ENCODE measurements at regions not wholly inside any gene's neighbourhood (a gene's known extent, or its start where the extent isn't known, plus 50 kb on each side); places are given as distances from the start of the nearest gene placed in this dataset.
"Not testable (repeated sequence)": the region's sequence is repeated elsewhere in the genome, so short reads cannot be mapped to it uniquely, and the experiment has no call there.

DNA sequence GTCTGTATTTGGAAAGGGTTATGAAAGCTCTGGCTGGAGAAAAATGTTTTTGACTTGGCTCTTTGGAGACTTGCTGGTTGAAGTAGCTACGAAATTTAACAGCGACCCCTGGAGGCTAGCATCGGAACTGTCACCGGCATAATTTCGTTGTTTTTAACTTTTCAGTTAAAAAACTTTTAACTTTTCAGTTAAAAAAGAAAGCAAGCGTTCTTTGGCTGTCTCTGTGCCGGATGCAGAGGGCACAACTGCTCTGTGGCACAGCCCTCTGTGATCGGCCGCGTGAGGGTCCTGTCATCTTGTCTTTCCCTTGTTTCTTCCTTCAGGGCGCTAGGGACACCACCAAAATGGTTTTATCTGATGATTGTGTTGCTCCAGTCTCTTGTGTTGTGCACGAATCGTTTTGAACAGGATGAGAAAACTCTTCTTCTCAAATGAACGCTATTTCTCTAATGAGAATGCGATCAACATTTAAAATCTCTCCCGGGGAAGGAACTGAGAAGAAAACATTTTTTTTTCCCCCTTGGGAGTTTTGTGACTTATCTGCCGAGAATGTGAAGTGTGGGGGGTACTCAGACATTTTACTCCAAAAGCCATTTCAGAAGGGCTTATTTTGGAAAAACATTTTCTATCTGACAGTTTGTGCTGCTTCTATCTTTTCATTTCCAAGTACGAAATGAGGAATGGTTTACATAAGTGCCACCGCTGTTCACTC is 57.1 kb downstream of the ADCYAP1 start:
- peaks cover 8% of the 10 kb centered on the region for H3K4me1 Mint-ChIP-seq
- H3K27me3 Mint-ChIP-seq = peaks cover 18% of the 10 kb centered on the region
- no peak overlapping the region for H3K4me3 Mint-ChIP-seq

GRCh38 chr18:963276-963675 is 58.6 kb downstream of the ADCYAP1 start:
- Mint-ChIP-seq H3K27ac (no peak overlapping the region), H3K9me3 (no peaks in the 10 kb centered on the region), H3K36me3 (no peaks in the 10 kb centered on the region), H3K27me3 (peaks cover 14% of the 10 kb centered on the region), H3K4me1 (peaks cover 8% of the 10 kb centered on the region), H3K4me3 (no peak overlapping the region)

More for the DNA sequence above, 57.1 kb downstream of the ADCYAP1 start:
- Mint-ChIP-seq H3K9me3 (no peaks in the 10 kb centered on the region), H3K36me3 (no peaks in the 10 kb centered on the region), H3K27ac (no peak overlapping the region)

DNA sequence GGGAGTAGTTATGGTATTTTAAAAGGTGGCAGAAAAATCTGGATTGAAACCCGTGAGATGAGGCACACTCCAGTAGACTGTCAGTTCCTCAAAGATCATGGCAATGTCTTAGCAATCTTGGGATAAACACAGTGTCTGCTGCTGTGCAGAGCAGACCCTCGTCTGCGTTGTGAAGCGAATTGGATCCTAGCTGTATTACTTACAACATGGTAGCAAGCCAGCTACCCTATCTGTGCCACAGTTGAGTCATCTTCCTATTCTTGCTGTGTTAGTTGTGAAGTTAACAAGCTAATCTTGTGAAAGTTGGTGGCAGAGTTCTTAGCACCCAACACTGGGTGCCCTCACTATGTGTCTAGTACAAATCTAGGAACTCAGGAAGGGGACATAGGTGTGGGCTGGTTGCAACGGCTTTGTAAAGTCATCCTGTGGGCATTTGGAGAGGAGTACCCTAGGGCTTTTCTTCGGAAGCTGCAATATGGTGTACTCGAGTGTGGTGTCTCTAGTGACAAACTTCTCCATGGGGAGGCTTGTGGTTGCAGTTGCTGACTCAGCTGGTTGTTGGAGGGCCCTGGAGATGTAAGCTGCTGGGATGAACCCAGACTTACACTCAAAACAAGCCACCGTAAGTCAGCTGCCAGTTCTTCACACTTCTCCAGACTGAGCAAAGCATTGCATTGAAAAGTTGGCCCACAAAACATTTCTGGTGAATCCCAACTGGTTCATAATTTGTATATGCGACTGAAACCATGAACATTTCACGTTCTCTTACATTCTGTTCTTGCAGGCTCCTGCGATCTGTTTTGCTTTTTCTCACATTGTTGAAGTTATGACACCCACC is 61.5 kb downstream of the ADCYAP1 start:
- no peaks in the 10 kb centered on the region for H3K36me3 Mint-ChIP-seq
- H3K27ac Mint-ChIP-seq = no peak overlapping the region
- H3K4me1 Mint-ChIP-seq = peaks cover 8% of the 10 kb centered on the region

DNA sequence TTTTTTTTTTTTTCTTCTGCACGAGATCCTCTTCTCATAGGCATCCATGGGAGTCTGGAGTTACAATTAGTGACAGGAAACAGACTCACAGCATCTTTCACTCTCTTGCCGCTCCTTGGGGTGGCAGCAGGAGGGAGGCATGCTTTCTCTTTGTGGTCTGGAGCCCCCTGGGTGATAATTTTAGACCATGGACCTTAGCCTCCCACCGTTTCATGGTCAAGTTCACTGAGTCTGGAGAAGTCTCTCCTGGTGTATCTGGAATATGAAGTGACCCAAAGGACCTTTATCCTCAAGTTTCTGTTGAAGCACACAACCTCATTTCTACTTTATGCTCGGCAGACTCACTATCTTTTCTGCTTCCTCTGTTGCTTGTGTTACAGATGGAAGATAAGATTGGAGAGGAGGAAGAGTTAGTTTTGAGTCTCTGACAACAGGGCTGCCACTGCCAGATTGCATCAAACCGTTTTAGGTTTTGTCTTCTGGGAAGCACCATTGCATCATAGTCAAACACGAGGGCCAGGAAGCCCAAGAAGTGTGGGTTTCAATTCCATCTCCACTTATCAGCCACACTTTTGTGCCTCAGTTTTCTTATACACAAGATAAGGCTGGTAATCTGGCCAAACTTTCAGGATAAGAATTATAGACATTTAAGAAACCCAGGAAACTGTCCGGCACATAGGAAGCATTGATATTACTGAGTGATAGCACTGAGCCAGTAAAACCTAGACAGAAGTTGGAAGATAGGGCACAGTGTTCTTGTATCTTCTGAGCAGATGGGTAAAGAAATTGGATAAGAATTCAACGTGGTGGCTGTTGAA is 62.3 kb downstream of the ADCYAP1 start:
- H3K4me1 Mint-ChIP-seq = peaks cover under 1% of the 10 kb centered on the region
- H3K27me3 Mint-ChIP-seq = peaks cover 4% of the 10 kb centered on the region
- no peaks in the 10 kb centered on the region for H3K36me3 Mint-ChIP-seq
- H3K9me3 Mint-ChIP-seq = no peaks in the 10 kb centered on the region
- H3K27ac Mint-ChIP-seq = no peak overlapping the region
- no peak overlapping the region for H3K4me3 Mint-ChIP-seq

More for the DNA sequence above, 61.5 kb downstream of the ADCYAP1 start:
- no peak overlapping the region for H3K4me3 Mint-ChIP-seq
- H3K9me3 Mint-ChIP-seq = no peaks in the 10 kb centered on the region
- peaks cover 9% of the 10 kb centered on the region for H3K27me3 Mint-ChIP-seq

DNA sequence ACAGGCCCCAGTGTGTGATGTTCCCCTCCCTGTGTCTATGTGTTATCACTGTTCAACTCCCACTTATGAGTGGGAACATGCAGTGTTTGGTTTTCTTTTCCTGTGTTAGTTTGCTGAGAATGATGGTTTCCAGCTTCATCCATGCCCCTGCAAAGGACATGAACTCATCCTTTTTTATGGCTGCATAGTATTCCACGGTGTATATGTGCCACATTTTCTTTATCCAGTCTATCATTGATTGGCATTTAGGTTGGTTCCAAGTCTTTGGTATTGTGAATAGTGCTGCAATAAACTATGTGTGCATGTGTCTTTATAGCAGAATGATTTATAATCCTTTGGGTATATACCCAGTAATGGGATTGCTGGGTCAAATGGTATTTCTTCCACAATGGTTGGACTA is 64.2 kb downstream of the ADCYAP1 start:
- not testable (repeated sequence) for H3K27me3 Mint-ChIP-seq, H3K4me1 Mint-ChIP-seq, H3K36me3 Mint-ChIP-seq, H3K27ac Mint-ChIP-seq, H3K4me3 Mint-ChIP-seq, H3K9me3 Mint-ChIP-seq

DNA sequence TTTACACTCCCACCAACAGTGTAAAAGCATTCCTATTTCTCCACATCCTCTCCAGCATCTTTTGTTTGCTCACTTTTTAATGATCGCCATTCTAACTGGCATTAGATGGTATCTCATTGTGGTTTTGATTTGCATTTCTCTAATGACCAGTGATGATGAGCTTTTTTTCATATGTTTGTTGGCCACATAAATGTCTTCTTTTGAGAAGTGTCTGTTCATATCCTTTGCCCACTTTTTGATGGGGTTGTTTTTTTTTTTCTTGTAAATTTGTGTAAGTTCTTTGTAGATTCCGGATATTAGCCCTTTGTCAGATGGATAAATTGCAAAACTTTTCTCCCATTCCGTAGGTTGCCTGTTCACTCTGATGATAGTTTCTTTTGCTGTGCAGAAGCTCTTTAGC is 64.6 kb downstream of the ADCYAP1 start:
- not testable (repeated sequence) for H3K4me3 Mint-ChIP-seq, H3K27me3 Mint-ChIP-seq, H3K27ac Mint-ChIP-seq, H3K9me3 Mint-ChIP-seq, H3K4me1 Mint-ChIP-seq, H3K36me3 Mint-ChIP-seq

GRCh38 chr18:974606-975005 is 69.9 kb downstream of the ADCYAP1 start:
- not testable (repeated sequence) for H3K27me3 Mint-ChIP-seq, H3K27ac Mint-ChIP-seq, H3K4me3 Mint-ChIP-seq, H3K36me3 Mint-ChIP-seq, H3K9me3 Mint-ChIP-seq, H3K4me1 Mint-ChIP-seq

DNA sequence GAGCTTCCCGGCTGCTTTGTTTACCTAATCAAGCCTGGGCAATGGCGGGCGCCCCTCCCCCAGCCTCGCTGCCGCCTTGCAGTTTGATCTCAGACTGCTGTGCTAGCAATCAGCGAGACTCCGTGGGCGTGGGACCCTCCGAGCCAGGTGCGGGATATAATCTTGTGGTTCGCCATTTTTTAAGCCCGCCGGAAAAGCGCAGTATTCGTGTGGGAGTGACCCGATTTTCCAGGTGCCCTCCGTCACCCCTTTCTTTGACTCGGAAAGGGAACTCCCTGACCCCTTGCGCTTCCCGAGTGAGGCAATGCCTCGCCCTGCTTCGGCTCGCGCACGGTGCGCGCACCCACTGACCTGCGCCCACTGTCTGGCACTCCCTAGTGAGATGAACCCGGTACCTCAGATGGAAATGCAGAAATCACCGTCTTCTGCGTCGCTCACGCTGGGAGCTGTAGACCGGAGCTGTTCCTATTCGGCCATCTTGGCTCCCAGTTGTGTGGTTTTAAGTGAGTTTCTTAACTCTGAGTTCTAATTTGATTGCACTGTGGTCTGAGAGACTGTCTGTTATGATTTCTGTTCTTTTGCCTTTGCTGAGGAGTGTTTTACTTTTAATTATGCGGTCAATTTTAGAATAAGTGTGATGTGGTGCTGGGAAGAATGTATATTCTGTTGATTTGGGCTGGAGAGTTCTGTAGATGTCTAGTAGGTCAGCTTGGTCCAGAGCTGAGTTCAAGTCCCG is 71.9 kb downstream of the ADCYAP1 start:
- H3K27ac Mint-ChIP-seq, H3K4me3 Mint-ChIP-seq, H3K27me3 Mint-ChIP-seq, H3K36me3 Mint-ChIP-seq, H3K9me3 Mint-ChIP-seq, H3K4me1 Mint-ChIP-seq: not testable (repeated sequence)

- not testable (repeated sequence) for H3K9me3 Mint-ChIP-seq, H3K27me3 Mint-ChIP-seq
These were observed 72.7 kb downstream of the ADCYAP1 start for GRCh38 chr18:977327-977726.

GRCh38 chr18:977732-978131 is 73.1 kb downstream of the ADCYAP1 start:
- H3K4me1 Mint-ChIP-seq, H3K36me3 Mint-ChIP-seq, H3K27ac Mint-ChIP-seq, H3K27me3 Mint-ChIP-seq, H3K4me3 Mint-ChIP-seq, H3K9me3 Mint-ChIP-seq: not testable (repeated sequence)

More at GRCh38 chr18:977327-977726, 72.7 kb downstream of the ADCYAP1 start:
- H3K36me3 Mint-ChIP-seq, H3K4me3 Mint-ChIP-seq, H3K4me1 Mint-ChIP-seq, H3K27ac Mint-ChIP-seq: not testable (repeated sequence)

- no peak overlapping the region for H3K4me3 Mint-ChIP-seq
- no peaks in the 10 kb centered on the region for H3K4me1 Mint-ChIP-seq
- peaks cover 4% of the 10 kb centered on the region for H3K27me3 Mint-ChIP-seq
- peaks cover 8% of the 10 kb centered on the region for H3K9me3 Mint-ChIP-seq
- no peaks in the 10 kb centered on the region for H3K36me3 Mint-ChIP-seq
- H3K27ac Mint-ChIP-seq = no peak overlapping the region
These were observed 75.9 kb downstream of the ADCYAP1 start for GRCh38 chr18:980586-980985.

GRCh38 chr18:984004-984403 is 79.3 kb downstream of the ADCYAP1 start:
- no peak overlapping the region for H3K4me3 Mint-ChIP-seq
- no peaks in the 10 kb centered on the region for H3K4me1 Mint-ChIP-seq
- peaks cover 4% of the 10 kb centered on the region for H3K27me3 Mint-ChIP-seq
- H3K36me3 Mint-ChIP-seq = no peaks in the 10 kb centered on the region
- H3K27ac Mint-ChIP-seq = no peak overlapping the region
- H3K9me3 Mint-ChIP-seq = no peaks in the 10 kb centered on the region

GRCh38 chr18:985212-985661 is 80.6 kb downstream of the ADCYAP1 start:
- Mint-ChIP-seq H3K9me3 (no peaks in the 10 kb centered on the region), H3K27ac (no peak overlapping the region), H3K4me1 (no peaks in the 10 kb centered on the region), H3K36me3 (no peaks in the 10 kb centered on the region), H3K27me3 (peaks cover 5% of the 10 kb centered on the region), H3K4me3 (no peak overlapping the region)

- Mint-ChIP-seq H3K9me3 (no peaks in the 10 kb centered on the region), H3K27ac (no peak overlapping the region), H3K4me1 (no peaks in the 10 kb centered on the region), H3K36me3 (no peaks in the 10 kb centered on the region), H3K4me3 (no peak overlapping the region), H3K27me3 (peaks cover 5% of the 10 kb centered on the region)
These were observed 81.4 kb downstream of the ADCYAP1 start for GRCh38 chr18:986051-986450.

- H3K9me3 Mint-ChIP-seq = no peaks in the 10 kb centered on the region
- H3K4me3 Mint-ChIP-seq = no peak overlapping the region
- no peaks in the 10 kb centered on the region for H3K36me3 Mint-ChIP-seq
- H3K27ac Mint-ChIP-seq = no peak overlapping the region
- H3K27me3 Mint-ChIP-seq = peaks cover 7% of the 10 kb centered on the region
- H3K4me1 Mint-ChIP-seq = no peaks in the 10 kb centered on the region
These were observed 81.9 kb downstream of the ADCYAP1 start for GRCh38 chr18:986552-986951.

All from activated naive CD4-positive, alpha-beta T cell treated with anti-CD3 and anti-CD28 coated beads, Interleukin-2, amount 50 U/mL, for 24 hours (primary cell).